ENCODE measurements at regions not wholly inside any gene's neighbourhood (a gene's known extent, or its start where the extent isn't known, plus 50 kb on each side); places are given as distances from the start of the nearest gene placed in this dataset.

GRCh38 chr12:46891306-46891705 lies 65.5 kb upstream of the SLC38A4 start:
- 48 to 79% (median 56%) methylated on average over 1 of the region's 1 CpG for WGBS, 4 donors
- H3K4me3 ChIP-seq, result no peak overlapping the region
- intact Hi-C loops (cut with DNase I), result no loop called here
- H3K4me1 ChIP-seq, result peaks cover 0 to 4% (median 0%) of the 10 kb centered on the region in 12 donors
- peaks cover 0 to 4% (median 0%) of the 10 kb centered on the region in 12 donors for H3K9me3 ChIP-seq
- no peak for TF ChIP-seq CTCF (IDR thresholded peaks at IDR 0.05)
- no peak for TF ChIP-seq POLR2A (IDR thresholded peaks at IDR 0.05)
- no peak overlapping the region for H3K27ac ChIP-seq
- DNase-seq (peak in 2 of 5 donors; percentile 24 to 26), ATAC-seq (peak in 3 of 4 donors; percentile 53 to 91 (median 85))
- no peaks in the 10 kb centered on the region for H3K27me3 ChIP-seq
- no peaks in the 10 kb centered on the region for H3K36me3 ChIP-seq

- no peak overlapping the region for H3K27ac ChIP-seq
- H3K36me3 ChIP-seq, result no peaks in the 10 kb centered on the region
- peaks cover 0 to 4% (median 0%) of the 10 kb centered on the region in 12 donors for H3K9me3 ChIP-seq
- no peak overlapping the region for H3K4me3 ChIP-seq
- whole genome bisulfite sequencing, 4 donors, result 69 to 84% (median 79%) methylated on average over 11 of the region's 11 CpGs
- no peak for TF ChIP-seq POLR2A (IDR thresholded peaks at IDR 0.05)
- TF ChIP-seq CTCF (IDR thresholded peaks at IDR 0.05), result no peak
- intact Hi-C loops (cut with DNase I), result no loop called here
- DNase-seq, result no peak
- H3K27me3 ChIP-seq, result no peaks in the 10 kb centered on the region
- H3K4me1 ChIP-seq, result peaks cover 0 to 4% (median 0%) of the 10 kb centered on the region in 12 donors
- ATAC-seq, result peak in 2 of 4 donors; percentile 11 to 24
Observed at GRCh38 chr12:46892034-46892705, 66.4 kb upstream of the SLC38A4 start.

GRCh38 chr12:46892887-46893286 lies 67.1 kb upstream of the SLC38A4 start:
- no peak for ATAC-seq
- Histone ChIP-seq H3K27me3 (no peaks in the 10 kb centered on the region), H3K9me3 (peaks cover 0 to 4% (median 0%) of the 10 kb centered on the region in 12 donors), H3K4me1 (peaks cover 0 to 4% (median 0%) of the 10 kb centered on the region in 12 donors), H3K4me3 (no peak overlapping the region), H3K36me3 (no peaks in the 10 kb centered on the region), H3K27ac (no peak overlapping the region)
- TF ChIP-seq POLR2A (IDR thresholded peaks at IDR 0.05), result no peak
- no peak for TF ChIP-seq CTCF (IDR thresholded peaks at IDR 0.05)
- intact Hi-C loops (cut with DNase I), result no loop called here
- 72 to 83% (median 76%) methylated on average over 4 of the region's 4 CpGs for WGBS, 4 donors
- DNase-seq, result no peak

- ATAC-seq (no peak), DNase-seq (no peak)
- Histone ChIP-seq H3K36me3 (no peaks in the 10 kb centered on the region), H3K27ac (no peak overlapping the region), H3K27me3 (no peaks in the 10 kb centered on the region), H3K9me3 (peaks cover 0 to 4% (median 0%) of the 10 kb centered on the region in 12 donors), H3K4me3 (no peak overlapping the region), H3K4me1 (peaks cover 0 to 4% (median 0%) of the 10 kb centered on the region in 12 donors)
- WGBS, 4 donors, result 85 to 95% (median 91%) methylated on average over 1 of the region's 1 CpG
- intact Hi-C loops (cut with DNase I), result no loop called here
- TF ChIP-seq CTCF (IDR thresholded peaks at IDR 0.05) (no peak), POLR2A (IDR thresholded peaks at IDR 0.05) (no peak)
Observed at GRCh38 chr12:46893434-46893833, 67.6 kb upstream of the SLC38A4 start.

Data from heart left ventricle (tissue), 16 donors.